ENCODE measurements at regions not wholly inside any gene's neighbourhood (a gene's known extent, or its start where the extent isn't known, plus 50 kb on each side); places are given as distances from the start of the nearest gene placed in this dataset.

- peak overlapping the region; percentile 82 for H3K4me3 Mint-ChIP-seq
- peak; percentile 88 for DNase-seq
- peaks cover 2% of the 10 kb centered on the region for H3K9me3 Mint-ChIP-seq
- peaks cover 20% of the 10 kb centered on the region for H3K36me3 Mint-ChIP-seq (ENCODE audit: low read depth)
- CTCF ChIA-PET = interaction anchor here (1.0 to 10.0 kb wide), 8 partner anchors 11 to 473 kb away, joined by 3 to 135 read pairs (median 18); no protein-coding TSS in a partner anchor
- H3K4me1 Mint-ChIP-seq = peaks cover 86% of the 10 kb centered on the region
- peak overlapping the region; percentile 97 for H3K27ac Mint-ChIP-seq
- POLR2A ChIA-PET = interaction anchor here (0.8 to 9.6 kb wide), 14 partner anchors 11 to 594 kb away, joined by 3 to 233 read pairs (median 17); partner anchors contain the start of genes BACH2 and MDN1
- H3K27me3 Mint-ChIP-seq = peaks cover 2% of the 10 kb centered on the region
Measured at GRCh38 chr6:90413867-90414266, 117.2 kb upstream of the BACH2 start.

DNA sequence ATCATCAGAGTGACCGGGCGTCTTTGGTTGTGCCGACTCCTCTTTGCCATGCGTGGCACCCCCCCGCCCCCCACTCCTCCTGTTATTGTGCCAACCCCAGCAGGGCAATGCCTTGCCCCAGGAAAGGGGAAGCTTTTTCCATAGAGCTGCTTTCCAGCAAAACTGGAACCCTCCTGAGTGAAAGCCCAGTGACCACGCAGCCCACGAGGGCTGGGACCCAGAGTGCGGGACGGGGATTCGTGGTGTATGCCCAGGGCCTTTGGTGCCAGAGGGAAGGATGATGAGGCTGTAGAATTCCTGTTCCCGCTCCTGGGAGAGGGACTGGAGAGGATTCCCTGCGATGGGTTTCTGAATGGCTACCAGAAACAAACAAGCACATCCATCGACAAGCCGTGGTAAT lies 116.8 kb upstream of the BACH2 start:
- Mint-ChIP-seq H3K9me3 (peaks cover 2% of the 10 kb centered on the region), H3K4me3 (peak overlapping the region; percentile 82), H3K27me3 (peaks cover 2% of the 10 kb centered on the region), H3K4me1 (peaks cover 87% of the 10 kb centered on the region), H3K27ac (peak overlapping the region; percentile 97), H3K36me3 (ENCODE audit: low read depth) (peaks cover 19% of the 10 kb centered on the region)
- POLR2A ChIA-PET = interaction anchor here (0.8 to 9.6 kb wide), 14 partner anchors 11 to 594 kb away, joined by 3 to 233 read pairs (median 17); partner anchors contain the start of genes BACH2 and MDN1
- CTCF ChIA-PET = interaction anchor here (1.0 to 10.0 kb wide), 8 partner anchors 12 to 473 kb away, joined by 3 to 135 read pairs (median 18); no protein-coding TSS in a partner anchor
- DNase-seq = no peak

DNA sequence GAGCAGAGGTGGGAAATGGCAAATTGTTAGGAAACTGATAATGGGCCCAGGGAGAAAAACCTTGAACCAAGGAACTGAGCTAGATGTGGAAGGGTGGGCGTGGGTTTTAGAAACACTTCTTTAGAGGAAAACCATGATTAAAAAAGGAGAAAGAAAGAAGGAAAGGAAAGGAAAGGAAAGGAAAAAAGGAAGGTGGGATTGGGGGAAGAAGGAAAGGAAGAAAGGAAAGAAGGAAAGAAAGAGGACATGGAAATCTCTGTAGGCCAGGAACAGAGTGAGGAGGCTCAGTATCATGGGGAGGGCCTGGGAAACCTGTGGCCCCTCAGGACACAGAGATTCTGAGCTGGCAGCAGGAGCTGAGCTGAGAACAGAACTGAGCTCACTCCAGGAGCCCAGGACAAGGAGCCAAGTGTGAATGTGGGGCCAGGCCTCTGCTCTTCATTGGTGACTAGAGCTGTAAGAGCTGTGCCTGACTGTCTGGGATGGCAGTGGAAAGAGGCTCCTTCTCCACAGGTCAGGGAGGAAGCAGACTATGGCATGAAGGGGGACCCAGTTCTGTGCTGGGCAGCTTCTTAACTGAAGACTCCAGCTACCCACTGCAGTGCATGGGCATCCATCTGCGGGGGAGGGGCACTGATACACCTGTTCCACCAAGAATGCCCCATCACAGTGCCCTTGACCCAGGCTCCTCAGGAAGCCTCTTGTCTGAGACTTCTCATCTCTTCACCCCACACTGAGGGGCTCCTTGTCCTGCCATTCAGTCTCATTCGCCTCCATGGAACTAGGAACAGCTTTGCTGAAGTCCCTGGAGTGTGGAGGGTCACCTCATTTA lies 116.1 kb upstream of the BACH2 start:
- peak overlapping the region; percentile 97 for H3K27ac Mint-ChIP-seq
- CTCF ChIA-PET = interaction anchor here (0.8 to 10.0 kb wide), 9 partner anchors 13 to 127 kb away, joined by 3 to 135 read pairs (median 14); no protein-coding TSS in a partner anchor
- peaks cover 19% of the 10 kb centered on the region for H3K36me3 Mint-ChIP-seq (ENCODE audit: low read depth)
- DNase-seq = peak; percentile 32
- H3K4me1 Mint-ChIP-seq = peaks cover 86% of the 10 kb centered on the region
- POLR2A ChIA-PET = interaction anchor here (0.5 to 9.6 kb wide), 10 partner anchors 12 to 593 kb away, joined by 3 to 233 read pairs (median 24); partner anchors contain the start of genes BACH2 and MDN1
- peaks cover 2% of the 10 kb centered on the region for H3K9me3 Mint-ChIP-seq
- no peak overlapping the region for H3K4me3 Mint-ChIP-seq
- peaks cover 2% of the 10 kb centered on the region for H3K27me3 Mint-ChIP-seq

DNA sequence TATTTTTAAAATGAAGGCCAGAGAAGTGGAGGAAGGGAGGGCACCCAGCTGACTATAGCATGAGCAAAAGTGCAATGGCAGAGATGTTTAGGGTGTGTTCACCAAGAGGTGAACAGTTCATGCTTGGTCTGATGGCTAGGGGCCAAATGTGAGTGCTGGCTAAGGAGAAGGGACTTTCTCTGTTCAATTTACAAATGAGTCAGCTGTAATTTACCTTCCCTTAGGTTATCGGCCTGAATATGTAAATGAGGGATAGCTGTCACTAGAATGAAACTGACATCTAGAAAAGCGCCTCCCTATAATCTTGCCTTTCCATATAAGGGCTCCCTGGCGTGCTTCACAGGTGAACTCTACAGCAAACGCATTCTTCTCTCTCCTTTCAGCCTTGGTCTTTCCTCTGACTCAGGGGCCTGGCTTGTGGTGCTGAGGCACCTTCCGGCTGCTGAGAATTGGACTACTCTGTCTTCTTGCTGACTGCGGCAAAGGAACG lies 114.7 kb upstream of the BACH2 start:
- Mint-ChIP-seq H3K27ac (peak overlapping the region; percentile 97), H3K36me3 (ENCODE audit: low read depth) (peaks cover 25% of the 10 kb centered on the region), H3K4me3 (peak overlapping the region; percentile 8), H3K4me1 (peaks cover 92% of the 10 kb centered on the region), H3K9me3 (peaks cover 4% of the 10 kb centered on the region), H3K27me3 (peaks cover 2% of the 10 kb centered on the region)
- DNase-seq = peak; percentile 85
- ChIA-PET POLR2A (interaction anchor here (0.5 to 9.6 kb wide), 11 partner anchors 9 to 459 kb away, joined by 3 to 233 read pairs (median 23); no protein-coding TSS in a partner anchor), CTCF (interaction anchor here (0.8 to 10.0 kb wide), 7 partner anchors 12 to 126 kb away, joined by 3 to 135 read pairs (median 21); no protein-coding TSS in a partner anchor)

GRCh38 chr6:90409700-90410099 lies 113.1 kb upstream of the BACH2 start:
- no peak for DNase-seq
- Mint-ChIP-seq H3K27me3 (peaks cover 2% of the 10 kb centered on the region), H3K36me3 (ENCODE audit: low read depth) (peaks cover 25% of the 10 kb centered on the region), H3K4me1 (peaks cover 88% of the 10 kb centered on the region), H3K27ac (peak overlapping the region; percentile 61), H3K4me3 (no peak overlapping the region), H3K9me3 (peaks cover 4% of the 10 kb centered on the region)
- POLR2A ChIA-PET = interaction anchor here (0.8 to 9.6 kb wide), 6 partner anchors 10 to 114 kb away, joined by 3 to 233 read pairs (median 86); no protein-coding TSS in a partner anchor
- CTCF ChIA-PET = interaction anchor here (1.2 to 10.0 kb wide), 3 partner anchors 10 to 123 kb away, joined by 4 to 135 read pairs (median 94); no protein-coding TSS in a partner anchor

- no peaks in the 10 kb centered on the region for H3K27me3 Mint-ChIP-seq
- ChIA-PET CTCF (interaction anchor here (1.3 to 1.8 kb wide), 5 partner anchors 13 to 462 kb away, joined by 3 to 11 read pairs (median 6); no protein-coding TSS in a partner anchor), POLR2A (interaction anchor here (0.9 to 13.2 kb wide), 11 partner anchors 8 to 122 kb away, joined by 3 to 324 read pairs (median 5); no protein-coding TSS in a partner anchor)
- no peak overlapping the region for H3K4me3 Mint-ChIP-seq
- peaks cover 17% of the 10 kb centered on the region for H3K36me3 Mint-ChIP-seq (ENCODE audit: low read depth)
- DNase-seq = no peak
- peaks cover 4% of the 10 kb centered on the region for H3K9me3 Mint-ChIP-seq
- H3K27ac Mint-ChIP-seq = peak overlapping the region; percentile 60
- H3K4me1 Mint-ChIP-seq = peaks cover 86% of the 10 kb centered on the region
Measured at GRCh38 chr6:90406957-90407356, 110.3 kb upstream of the BACH2 start.

- Mint-ChIP-seq H3K27ac (peak overlapping the region; percentile 74), H3K9me3 (peaks cover 4% of the 10 kb centered on the region), H3K4me1 (peaks cover 85% of the 10 kb centered on the region), H3K27me3 (no peaks in the 10 kb centered on the region), H3K36me3 (ENCODE audit: low read depth) (peaks cover 17% of the 10 kb centered on the region), H3K4me3 (peak overlapping the region; percentile 27)
- peak; percentile 53 for DNase-seq
- CTCF ChIA-PET = interaction anchor here (1.4 to 1.8 kb wide), 5 partner anchors 13 to 120 kb away, joined by 3 to 11 read pairs (median 6); no protein-coding TSS in a partner anchor
- POLR2A ChIA-PET = interaction anchor here (0.6 to 13.2 kb wide), 13 partner anchors 9 to 1325 kb away, joined by 3 to 324 read pairs (median 5); partner anchors contain the start of gene PNRC1
Measured at GRCh38 chr6:90406142-90406794, 109.6 kb upstream of the BACH2 start.

GRCh38 chr6:90403489-90404381 lies 107.1 kb upstream of the BACH2 start:
- H3K9me3 Mint-ChIP-seq = peaks cover 2% of the 10 kb centered on the region
- H3K4me1 Mint-ChIP-seq = peaks cover 86% of the 10 kb centered on the region
- no peak for DNase-seq
- ChIA-PET POLR2A (interaction anchor here (0.7 to 13.2 kb wide), 8 partner anchors 10 to 244 kb away, joined by 3 to 324 read pairs (median 18); no protein-coding TSS in a partner anchor), CTCF (interaction anchor here (1.5 to 8.7 kb wide), 5 partner anchors 10 to 119 kb away, joined by 5 to 94 read pairs (median 11); no protein-coding TSS in a partner anchor)
- H3K36me3 Mint-ChIP-seq (ENCODE audit: low read depth) = peaks cover 6% of the 10 kb centered on the region
- peak overlapping the region; percentile 10 for H3K4me3 Mint-ChIP-seq
- peaks cover 5% of the 10 kb centered on the region for H3K27me3 Mint-ChIP-seq
- H3K27ac Mint-ChIP-seq = peak overlapping the region; percentile 94

GRCh38 chr6:90402831-90403192 lies 106.2 kb upstream of the BACH2 start:
- peaks cover 6% of the 10 kb centered on the region for H3K36me3 Mint-ChIP-seq (ENCODE audit: low read depth)
- peak overlapping the region; percentile 94 for H3K27ac Mint-ChIP-seq
- H3K9me3 Mint-ChIP-seq = peaks cover 2% of the 10 kb centered on the region
- H3K4me1 Mint-ChIP-seq = peaks cover 92% of the 10 kb centered on the region
- POLR2A ChIA-PET = interaction anchor here (0.7 to 13.2 kb wide), 17 partner anchors 9 to 574 kb away, joined by 3 to 324 read pairs (median 5); partner anchors contain the start of genes BACH2 and CASP8AP2
- H3K4me3 Mint-ChIP-seq = peak overlapping the region; percentile 52
- H3K27me3 Mint-ChIP-seq = peaks cover 5% of the 10 kb centered on the region
- no peak for DNase-seq
- CTCF ChIA-PET = interaction anchor here (1.0 to 8.7 kb wide), 7 partner anchors 9 to 118 kb away, joined by 3 to 132 read pairs (median 11); no protein-coding TSS in a partner anchor

- no peaks in the 10 kb centered on the region for H3K9me3 Mint-ChIP-seq
- H3K4me3 Mint-ChIP-seq = peak overlapping the region; percentile 52
- peak; percentile 66 for DNase-seq
- POLR2A ChIA-PET = interaction anchor here (0.8 to 13.2 kb wide), 18 partner anchors 8 to 573 kb away, joined by 3 to 324 read pairs (median 5); partner anchors contain the start of genes BACH2 and CASP8AP2
- peak overlapping the region; percentile 94 for H3K27ac Mint-ChIP-seq
- H3K36me3 Mint-ChIP-seq (ENCODE audit: low read depth) = peaks cover 3% of the 10 kb centered on the region
- peaks cover 92% of the 10 kb centered on the region for H3K4me1 Mint-ChIP-seq
- CTCF ChIA-PET = interaction anchor here (1.0 to 8.7 kb wide), 8 partner anchors 9 to 117 kb away, joined by 3 to 132 read pairs (median 8); no protein-coding TSS in a partner anchor
- H3K27me3 Mint-ChIP-seq = peaks cover 5% of the 10 kb centered on the region
Measured at GRCh38 chr6:90401933-90402830, 105.5 kb upstream of the BACH2 start.

Measured in activated CD4-positive, alpha-beta memory T cell treated with anti-CD3 and anti-CD28 coated beads, Interleukin-2, amount 10 ng/mL, durations not matched to agents 7 days and 5 days (primary cell).